NCI-H524 (cell line): ENCODE measurements at regions not wholly inside any gene's neighbourhood (a gene's known extent, or its start where the extent isn't known, plus 50 kb on each side); places are given as distances from the start of the nearest gene placed in this dataset.
"Not testable (repeated sequence)": the region's sequence is repeated elsewhere in the genome, so short reads cannot be mapped to it uniquely, and the experiment has no call there.

Source experiments
- DNase-seq, 2 experiments: peaks; one replicate each; lab custom pipeline; 2025; lab: John Stamatoyannopoulos, UW

- DNase-seq: no peak
Observed at GRCh38 chr3:148477375-148477774, 220.3 kb upstream of the AGTR1 start.

- DNase-seq: no peak
Observed at GRCh38 chr3:148493631-148494030, 204.1 kb upstream of the AGTR1 start.

GRCh38 chr3:148494451-148494850 is 203.3 kb upstream of the AGTR1 start:
- DNase-seq: no peak

- no peak for DNase-seq
Observed at GRCh38 chr3:148500881-148501280, 196.8 kb upstream of the AGTR1 start.

- no peak for DNase-seq
Observed at GRCh38 chr3:148510116-148510515, 187.6 kb upstream of the AGTR1 start.

GRCh38 chr3:148510561-148510960 is 187.1 kb upstream of the AGTR1 start:
- no peak for DNase-seq

- no peak for DNase-seq
Observed at GRCh38 chr3:148512648-148513047, 185.1 kb upstream of the AGTR1 start.

- DNase-seq: no peak
Observed at GRCh38 chr3:148513096-148513543, 184.6 kb upstream of the AGTR1 start.

GRCh38 chr3:148518520-148518919 is 179.2 kb upstream of the AGTR1 start:
- DNase-seq: no peak

- DNase-seq: not testable (repeated sequence)
Observed at GRCh38 chr3:148525621-148526020, 172.1 kb upstream of the AGTR1 start.

GRCh38 chr3:148528024-148528423 is 169.7 kb upstream of the AGTR1 start:
- DNase-seq: no peak

- no peak for DNase-seq
Observed at GRCh38 chr3:148531836-148532235, 165.9 kb upstream of the AGTR1 start.

GRCh38 chr3:148532326-148532725 is 165.4 kb upstream of the AGTR1 start:
- no peak for DNase-seq

- DNase-seq: no peak
Observed at GRCh38 chr3:148532774-148533173, 164.9 kb upstream of the AGTR1 start.

- no peak for DNase-seq
Observed at GRCh38 chr3:148534089-148534988, 163.4 kb upstream of the AGTR1 start.

GRCh38 chr3:148535001-148535400 is 162.7 kb upstream of the AGTR1 start:
- no peak for DNase-seq

GRCh38 chr3:148540266-148540665 is 157.4 kb upstream of the AGTR1 start:
- no peak for DNase-seq

GRCh38 chr3:148540851-148541250 is 156.9 kb upstream of the AGTR1 start:
- DNase-seq: no peak

- no peak for DNase-seq
Observed at GRCh38 chr3:148546959-148547358, 150.7 kb upstream of the AGTR1 start.

GRCh38 chr3:148551767-148552260 is 145.9 kb upstream of the AGTR1 start:
- no peak for DNase-seq

GRCh38 chr3:148554367-148554766 is 143.3 kb upstream of the AGTR1 start:
- no peak for DNase-seq

- no peak for DNase-seq
Observed at GRCh38 chr3:148556664-148557063, 141.0 kb upstream of the AGTR1 start.

- DNase-seq: not testable (repeated sequence)
Observed at GRCh38 chr3:148577579-148577978, 120.1 kb upstream of the AGTR1 start.

GRCh38 chr3:148582126-148582525 is 115.6 kb upstream of the AGTR1 start:
- no peak for DNase-seq
